GM04503 (cell line): ENCODE measurements at regions not wholly inside any gene's neighbourhood (a gene's known extent, or its start where the extent isn't known, plus 50 kb on each side); places are given as distances from the start of the nearest gene placed in this dataset.
"Not testable (repeated sequence)": the region's sequence is repeated elsewhere in the genome, so short reads cannot be mapped to it uniquely, and the experiment has no call there.

ENCODE experiments used
- DNase-seq: peaks from one replicate; pipeline ENCODE4 v3.0.0-alpha.2; 2012; ENCODE audit warnings: low read depth

DNA sequence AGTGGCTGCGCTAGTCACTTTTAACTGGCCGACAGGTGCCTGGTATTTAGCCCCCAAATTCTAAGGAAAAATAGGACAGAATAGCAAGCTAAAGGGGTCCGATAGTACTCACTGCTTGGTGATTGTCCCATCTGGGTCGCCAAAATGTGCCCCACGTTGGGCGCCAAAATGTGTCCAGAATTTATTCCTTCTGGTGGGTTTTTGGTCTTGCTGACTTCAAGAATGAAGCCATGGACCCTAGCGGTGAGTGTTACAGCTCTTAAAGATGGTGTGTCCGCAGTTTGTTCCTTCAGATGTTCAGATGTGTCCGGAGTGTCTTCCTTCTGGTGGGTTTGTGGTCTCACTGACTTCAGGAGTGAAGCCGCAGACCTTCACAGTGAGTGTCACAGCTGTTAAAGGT lies 144.8 kb upstream of the XIRP2 start:
- not testable (repeated sequence) for DNase-seq

GRCh38 chr2:166727095-166727494 lies 161.2 kb upstream of the XIRP2 start:
- DNase-seq = no peak

DNA sequence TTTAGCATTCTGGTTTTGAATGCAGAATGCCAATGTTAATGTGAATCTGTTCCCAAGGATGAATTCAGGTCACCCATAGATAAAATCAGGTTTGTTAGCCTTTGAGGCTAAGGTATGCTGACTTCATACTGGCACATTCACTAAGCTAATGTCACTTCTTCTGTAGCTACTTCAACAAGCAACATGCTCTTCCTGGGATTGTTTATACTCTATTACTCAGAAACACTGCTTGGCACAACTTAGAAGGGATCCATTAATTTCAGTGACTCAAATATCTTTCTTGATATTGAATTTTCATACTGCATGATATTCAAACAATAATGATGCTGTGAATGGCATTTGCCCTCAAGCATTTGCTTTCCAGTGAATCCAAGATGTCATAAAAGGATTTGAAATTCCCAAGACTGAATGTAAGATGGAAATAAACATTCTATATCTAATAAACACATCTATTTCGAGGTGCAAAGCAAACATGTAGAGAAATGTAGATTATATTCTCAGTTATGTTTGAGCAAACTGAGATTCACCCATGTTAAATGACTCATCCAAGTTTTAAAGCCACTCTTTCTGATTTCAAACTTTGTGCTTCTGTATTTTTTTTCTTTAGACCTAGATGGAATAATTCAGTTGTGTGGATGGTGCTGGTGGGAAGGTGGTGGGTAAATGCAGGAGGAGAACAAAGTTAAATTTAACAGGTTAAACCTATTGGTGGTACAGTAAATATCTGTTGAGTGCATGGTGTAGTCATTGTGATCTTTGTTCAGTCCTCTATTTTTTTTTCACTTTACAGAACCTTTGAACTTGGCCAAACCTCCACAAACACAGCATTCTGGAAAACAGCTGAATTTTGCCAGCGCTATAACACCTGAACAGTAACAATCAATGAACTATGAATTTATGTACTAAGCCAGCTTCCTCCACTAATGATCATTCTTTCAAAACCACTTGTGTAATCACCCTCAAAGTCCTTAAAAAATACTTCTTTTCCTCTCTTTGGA lies 162.1 kb upstream of the XIRP2 start:
- DNase-seq = no peak

- DNase-seq = no peak
Observed at GRCh38 chr2:166716968-166717367, 171.3 kb upstream of the XIRP2 start.

GRCh38 chr2:166700079-166700478 lies 188.2 kb upstream of the XIRP2 start:
- DNase-seq = no peak

DNA sequence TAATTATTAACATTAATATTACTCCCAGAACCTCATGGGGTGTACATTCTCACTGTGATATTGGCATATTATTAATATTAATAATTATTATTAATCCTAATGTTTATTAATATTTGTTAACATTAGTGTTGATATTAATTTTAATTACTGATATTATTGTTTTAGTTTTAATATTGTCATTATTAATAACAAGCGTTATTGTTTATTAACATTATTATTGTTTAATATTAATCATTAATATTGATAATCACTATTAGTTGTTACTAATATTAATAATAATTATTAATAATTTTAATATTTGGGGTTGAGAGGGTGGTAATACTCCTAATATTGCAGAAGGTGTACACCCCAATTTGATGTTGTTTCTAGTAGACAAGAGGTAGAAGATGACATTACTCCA lies 193.1 kb upstream of the XIRP2 start:
- no peak for DNase-seq

- DNase-seq = not testable (repeated sequence)
Observed at GRCh38 chr2:166686057-166686456, 192.0 kb upstream of the SCN7A start.

DNA sequence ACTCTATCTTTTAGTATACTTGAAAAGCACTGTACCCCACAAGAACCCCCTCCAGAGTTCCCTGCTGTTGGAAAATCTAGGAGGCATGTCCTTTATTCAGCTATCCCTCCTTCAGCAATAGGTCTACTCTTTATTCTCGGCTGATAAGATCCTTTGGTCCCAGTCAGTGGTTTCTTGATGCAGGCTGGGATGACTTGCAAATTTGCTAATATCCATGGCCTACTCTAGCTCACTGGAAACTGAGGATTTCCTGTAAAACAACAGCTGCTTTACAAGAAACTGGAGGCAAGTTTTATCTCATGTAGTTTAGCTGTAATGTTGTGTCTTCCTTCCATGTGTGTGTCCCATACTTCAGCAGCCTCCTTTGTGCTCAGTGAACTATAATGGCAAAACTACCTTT lies 183.9 kb upstream of the SCN7A start:
- no peak for DNase-seq

- no peak for DNase-seq
Observed at GRCh38 chr2:166676716-166677115, 182.7 kb upstream of the SCN7A start.

GRCh38 chr2:166675553-166675952 lies 181.5 kb upstream of the SCN7A start:
- DNase-seq = no peak

DNA sequence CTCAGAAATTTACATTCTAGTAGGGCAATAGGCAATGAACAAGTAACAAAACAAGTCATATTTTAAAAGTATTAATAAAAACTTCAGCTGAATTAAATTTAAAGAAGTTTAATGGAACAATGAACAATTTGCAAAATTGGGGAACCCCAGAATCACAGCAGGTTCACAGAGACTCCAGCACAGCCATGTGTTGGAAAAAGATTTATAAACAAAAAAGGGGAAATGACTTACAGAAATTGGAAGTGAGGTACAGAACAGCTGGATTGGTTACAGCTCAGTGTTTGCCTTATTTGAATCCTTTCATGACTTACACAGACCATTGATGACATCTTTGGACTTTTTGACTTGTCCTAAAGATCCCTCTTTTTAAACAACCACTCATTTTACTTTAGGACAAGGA lies 179.9 kb upstream of the SCN7A start:
- no peak for DNase-seq

GRCh38 chr2:166671801-166672200 lies 177.8 kb upstream of the SCN7A start:
- no peak for DNase-seq

- DNase-seq = no peak
Observed at GRCh38 chr2:166671235-166671634, 177.2 kb upstream of the SCN7A start.

GRCh38 chr2:166665991-166666940 lies 172.2 kb upstream of the SCN7A start:
- DNase-seq = no peak

DNA sequence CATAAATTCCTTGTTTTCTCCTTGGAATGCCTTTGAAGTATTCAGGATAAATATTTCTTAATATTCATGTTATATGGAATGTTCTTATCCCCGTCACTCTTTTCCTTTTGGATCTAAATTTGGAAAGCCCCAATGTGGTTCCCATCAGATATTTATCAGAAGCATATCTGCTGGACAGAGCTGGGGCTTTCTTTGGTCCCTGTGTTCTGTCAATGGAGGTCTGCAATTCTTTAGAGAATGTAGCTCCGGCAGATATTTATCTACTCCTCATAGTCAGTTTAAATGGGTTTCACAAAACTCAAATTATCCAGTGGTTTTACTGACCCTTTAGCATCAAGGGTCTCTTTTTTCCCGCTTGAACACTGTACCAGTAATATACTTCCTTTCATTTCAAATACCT lies 167.8 kb upstream of the SCN7A start:
- DNase-seq = no peak

DNA sequence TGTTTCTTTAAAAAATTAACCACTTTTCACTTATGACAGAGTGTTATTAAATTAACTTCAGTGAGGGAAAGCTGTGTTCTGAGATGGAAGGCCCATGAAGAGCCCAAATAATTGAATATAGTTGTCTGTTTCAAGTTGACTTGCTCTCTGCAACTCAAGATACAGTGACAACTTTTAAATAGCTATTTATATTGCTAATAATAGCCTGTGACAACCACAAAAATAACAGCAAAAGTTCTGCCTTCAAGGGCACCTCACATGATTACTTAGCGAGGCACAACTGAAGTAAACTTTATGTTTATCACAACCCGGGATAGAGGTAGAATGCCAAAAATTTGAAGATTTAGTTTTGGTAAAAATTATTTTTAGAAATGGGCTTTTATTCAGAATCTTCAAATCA lies 167.3 kb upstream of the SCN7A start:
- DNase-seq = no peak

DNA sequence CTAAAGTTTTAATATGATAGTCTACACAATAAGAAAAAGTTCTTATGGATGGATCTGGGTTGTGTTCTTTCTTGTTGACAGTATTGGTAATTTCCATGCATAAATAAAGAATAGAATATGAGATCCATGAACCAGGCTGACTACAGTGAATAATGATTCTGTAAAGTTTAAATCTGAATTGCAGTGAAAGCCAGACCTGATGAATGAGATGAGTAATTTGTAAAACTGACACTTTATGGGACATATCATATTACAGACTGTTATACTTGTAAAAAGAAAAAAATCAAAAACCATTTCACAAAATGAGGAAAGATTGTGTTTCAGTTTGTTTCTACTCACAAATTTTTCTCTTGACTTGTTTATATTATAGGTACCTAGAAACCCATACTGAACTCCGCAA lies 164.9 kb upstream of the SCN7A start:
- DNase-seq = no peak

DNA sequence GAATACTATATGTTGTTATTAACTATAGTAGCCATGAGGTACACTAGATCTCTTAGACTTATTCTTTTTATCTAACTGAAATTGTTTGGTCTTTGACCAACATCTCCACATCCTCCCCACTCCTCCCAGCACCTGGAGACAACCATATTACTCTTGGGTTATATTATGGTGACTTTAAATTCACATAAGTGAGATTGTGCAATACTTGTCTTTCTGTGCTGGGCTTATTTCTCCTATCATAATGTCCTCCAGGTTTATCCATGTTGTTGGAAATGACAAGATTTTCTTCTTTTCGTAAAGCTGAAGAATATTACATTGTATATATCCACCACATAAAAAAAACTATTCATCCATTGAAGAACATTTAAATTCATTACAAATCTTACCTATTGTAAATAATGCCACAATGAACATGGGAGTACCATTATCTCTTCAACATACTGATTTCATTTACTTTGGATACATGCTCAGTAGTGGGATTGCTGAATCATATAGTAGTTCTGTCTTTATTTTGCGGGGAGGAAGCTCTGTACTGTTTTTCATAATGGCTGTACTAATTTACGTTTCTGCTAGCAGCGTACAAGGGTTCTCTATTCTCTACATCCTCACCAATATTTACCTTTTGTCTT lies 159.2 kb upstream of the SCN7A start:
- DNase-seq = no peak

DNA sequence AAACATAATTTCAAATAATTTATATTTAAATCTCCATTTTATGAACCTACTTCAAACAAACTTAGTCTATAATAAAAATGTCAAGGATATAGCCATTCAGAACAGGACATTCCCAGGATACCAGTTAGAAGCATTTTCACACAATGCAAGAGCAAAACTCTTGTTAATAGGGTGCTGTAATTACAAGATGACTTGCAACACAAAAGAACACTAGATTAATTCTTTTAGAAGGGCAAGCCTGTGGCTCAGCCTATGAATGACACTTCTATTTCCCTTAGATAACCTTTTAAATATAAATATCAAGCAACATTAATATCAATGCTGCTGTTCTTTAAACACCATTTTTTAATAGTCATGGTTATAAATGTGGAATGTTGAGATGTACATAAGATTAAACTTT lies 157.9 kb upstream of the SCN7A start:
- no peak for DNase-seq

DNA sequence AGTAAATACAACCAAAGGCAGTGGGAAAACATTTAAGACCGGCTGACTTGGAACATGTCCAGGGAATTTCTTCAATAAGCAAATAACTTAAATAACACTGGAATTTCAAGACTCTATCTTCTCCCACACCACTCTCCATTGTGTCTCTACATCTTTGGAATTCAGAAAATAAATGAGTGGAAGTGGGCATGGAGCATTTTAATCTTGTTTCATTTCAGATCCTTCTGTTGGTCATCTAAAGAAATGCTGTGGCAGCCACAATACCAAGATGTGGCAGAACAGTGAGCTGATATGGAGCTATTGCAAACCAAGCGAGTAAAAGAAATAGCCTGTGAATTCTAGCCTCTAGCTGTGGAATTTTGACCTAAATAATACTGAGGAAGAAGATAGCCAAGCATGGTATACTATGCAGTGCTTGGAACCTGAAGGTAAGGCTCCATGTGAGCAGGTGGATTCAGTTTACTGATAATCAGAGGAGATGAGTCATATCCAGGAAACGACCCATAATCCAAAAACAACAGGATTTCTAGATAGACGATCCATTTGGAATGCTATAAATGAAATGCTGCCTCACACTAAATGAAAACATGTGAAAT lies 157.1 kb upstream of the SCN7A start:
- no peak for DNase-seq

GRCh38 chr2:166647935-166648334 lies 153.9 kb upstream of the SCN7A start:
- no peak for DNase-seq

GRCh38 chr2:166643980-166644379 lies 149.9 kb upstream of the SCN7A start:
- DNase-seq = no peak
